ENCODE measurements at regions not wholly inside any gene's neighbourhood (a gene's known extent, or its start where the extent isn't known, plus 50 kb on each side); places are given as distances from the start of the nearest gene placed in this dataset.
"Not testable (repeated sequence)": the region's sequence is repeated elsewhere in the genome, so short reads cannot be mapped to it uniquely, and the experiment has no call there.

GRCh38 chr18:65278939-65279667 lies 471.7 kb upstream of the CDH7 start:
- no peak for DNase-seq

GRCh38 chr18:65269375-65269774 lies 481.4 kb upstream of the CDH7 start:
- DNase-seq, result no peak

GRCh38 chr18:65265761-65266160 lies 485.1 kb upstream of the CDH7 start:
- DNase-seq, result no peak

- no peak for DNase-seq
These were observed 490.8 kb upstream of the CDH7 start for GRCh38 chr18:65260030-65260429.

- DNase-seq, result no peak
These were observed 491.4 kb upstream of the CDH7 start for GRCh38 chr18:65259403-65259802.

- DNase-seq, result no peak
These were observed 493.7 kb upstream of the CDH7 start for GRCh38 chr18:65257149-65257548.

GRCh38 chr18:65255417-65255816 lies 495.4 kb upstream of the CDH7 start:
- no peak for DNase-seq

GRCh38 chr18:65239787-65240186 lies 511.0 kb upstream of the CDH7 start:
- DNase-seq, result no peak

- DNase-seq, result no peak
These were observed 514.7 kb upstream of the CDH7 start for GRCh38 chr18:65235966-65236624.

GRCh38 chr18:65230311-65230710 lies 520.5 kb upstream of the CDH7 start:
- no peak for DNase-seq

GRCh38 chr18:65227970-65228369 lies 522.8 kb upstream of the CDH7 start:
- DNase-seq, result no peak

GRCh38 chr18:65221736-65222135 lies 529.1 kb upstream of the CDH7 start:
- DNase-seq, result no peak

GRCh38 chr18:65221115-65221514 lies 529.7 kb upstream of the CDH7 start:
- DNase-seq, result no peak

GRCh38 chr18:65215865-65216466 lies 534.8 kb upstream of the CDH7 start:
- no peak for DNase-seq

- DNase-seq, result no peak
These were observed 536.4 kb upstream of the CDH7 start for GRCh38 chr18:65214456-65214855.

- DNase-seq, result peak in 1 of 2 experiments; percentile 34
These were observed 544.1 kb upstream of the CDH7 start for GRCh38 chr18:65206551-65207260.

GRCh38 chr18:65202091-65202490 lies 548.7 kb upstream of the CDH7 start:
- no peak for DNase-seq

- no peak for DNase-seq
These were observed 575.1 kb upstream of the CDH7 start for GRCh38 chr18:65175681-65176080.

- not testable (repeated sequence) for DNase-seq
These were observed 588.7 kb upstream of the CDH7 start for GRCh38 chr18:65162086-65162485.

GRCh38 chr18:65146482-65147021 lies 604.3 kb upstream of the CDH7 start:
- DNase-seq, result no peak

- DNase-seq, result no peak
These were observed 605.5 kb upstream of the CDH7 start for GRCh38 chr18:65145312-65145711.

GRCh38 chr18:65133610-65134009 lies 617.2 kb upstream of the CDH7 start:
- no peak for DNase-seq

GRCh38 chr18:65124633-65125032 lies 626.2 kb upstream of the CDH7 start:
- no peak for DNase-seq
